HT1080 (cell line): ENCODE measurements at regions not wholly inside any gene's neighbourhood (a gene's known extent, or its start where the extent isn't known, plus 50 kb on each side); places are given as distances from the start of the nearest gene placed in this dataset.

Experiments
- DNase-seq: peaks from one replicate; pipeline ENCODE4 v3.0.0-alpha.2; 2015; ENCODE audit warnings: low read depth

DNA sequence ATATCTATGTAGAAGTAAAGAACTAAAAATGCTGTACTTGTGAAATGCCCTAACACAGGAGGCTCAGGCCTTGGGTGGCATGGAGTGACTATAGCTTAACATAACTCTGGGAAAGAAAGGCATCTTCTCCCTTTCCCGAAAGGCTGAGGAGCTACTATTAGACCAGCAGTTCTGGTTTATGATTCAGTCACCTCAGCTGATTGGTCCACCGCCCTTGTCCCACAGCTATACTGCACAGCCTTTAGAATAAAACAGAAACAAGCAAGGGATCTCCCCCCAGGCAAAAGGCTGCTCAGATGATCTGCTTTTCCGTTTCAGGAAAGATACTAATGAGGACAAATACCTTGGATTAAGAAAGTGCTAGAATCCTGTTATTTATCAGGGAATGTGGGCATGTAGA, 171.3 kb downstream of the SNCA start:
- no peak for DNase-seq

DNA sequence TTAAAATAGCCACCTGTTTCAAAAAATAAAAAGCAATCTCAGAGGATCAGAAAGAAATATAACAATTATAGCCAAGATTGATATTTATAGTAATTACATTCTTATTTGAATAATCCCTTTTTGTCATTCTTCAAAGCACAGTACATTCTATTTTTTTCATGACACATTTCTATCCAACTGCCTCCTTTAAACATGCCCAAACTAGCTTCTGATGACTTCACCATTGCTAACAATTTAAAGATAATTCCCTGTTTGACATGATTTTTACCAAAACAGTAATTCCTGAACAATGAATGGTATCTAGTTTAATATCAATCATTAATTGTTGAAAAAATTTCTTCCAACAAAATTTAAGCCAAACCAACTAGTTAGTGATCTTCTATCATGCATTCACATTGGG, 172.4 kb downstream of the SNCA start:
- no peak for DNase-seq

DNA sequence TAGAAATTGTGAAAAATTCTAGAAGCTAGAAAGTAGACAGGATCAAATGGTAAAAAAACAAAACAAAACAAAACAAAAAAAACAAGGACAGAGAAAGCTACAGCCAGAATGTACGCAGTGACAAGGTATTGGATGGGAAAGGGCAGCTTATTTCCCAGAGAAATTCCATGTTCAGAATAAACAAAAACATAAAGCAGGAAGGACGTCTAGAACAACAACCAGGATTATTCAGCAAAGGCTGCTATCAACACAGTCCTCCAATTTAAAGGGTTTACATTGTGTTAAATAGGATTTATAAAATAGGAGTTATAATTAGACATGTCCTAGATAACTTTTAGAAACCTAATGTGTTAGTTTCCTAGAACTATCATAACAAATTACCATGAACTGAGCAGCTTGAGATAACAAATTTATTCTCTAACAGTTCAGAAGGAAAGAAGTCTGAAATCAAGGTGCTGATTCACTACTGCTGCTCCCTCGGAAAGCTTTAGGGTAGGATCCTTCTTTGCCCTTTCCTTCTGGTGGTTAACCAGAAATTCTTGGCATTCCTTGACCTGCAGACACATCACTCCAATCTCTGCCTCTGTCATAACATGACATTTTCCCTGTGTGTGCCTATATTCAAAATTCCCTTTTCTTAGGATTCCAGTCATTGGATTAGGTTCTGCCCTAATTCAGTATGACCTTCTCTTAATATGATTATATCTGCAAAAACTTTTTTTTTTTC, 175.6 kb downstream of the SNCA start:
- peak; percentile 89 for DNase-seq

DNA sequence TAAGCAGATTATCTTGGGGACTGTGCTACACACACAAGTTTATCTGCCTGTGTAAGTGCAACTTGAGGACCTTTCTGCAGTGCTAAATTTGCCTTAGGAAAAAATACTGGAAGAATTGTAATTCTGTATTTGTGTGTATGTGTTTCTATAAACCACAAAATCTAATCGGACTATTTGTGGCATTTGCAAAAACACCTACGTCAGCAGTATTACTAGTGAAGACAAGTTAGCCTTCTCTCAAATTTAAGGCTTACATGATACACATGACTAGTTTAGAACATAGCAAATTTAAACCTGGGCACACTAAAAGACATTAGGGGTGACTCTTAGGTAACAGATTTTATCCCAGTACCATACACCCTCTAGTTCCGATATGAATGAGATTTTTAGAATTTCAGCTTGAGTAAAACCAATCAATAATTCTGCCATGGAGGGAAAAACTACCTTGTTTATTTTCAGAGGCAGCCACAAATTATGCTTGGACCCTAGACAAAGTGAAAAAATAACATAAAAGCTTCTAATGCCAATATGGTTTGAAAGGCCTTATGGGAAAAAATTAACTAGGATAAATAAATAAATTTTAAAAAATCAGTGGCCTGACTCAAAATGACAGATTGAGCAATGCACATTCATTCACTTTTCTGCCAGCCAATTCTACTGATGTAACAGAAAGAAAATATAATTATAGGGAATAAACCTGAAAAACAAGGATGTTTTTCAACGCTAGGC, 176.4 kb downstream of the SNCA start:
- DNase-seq, result no peak

DNA sequence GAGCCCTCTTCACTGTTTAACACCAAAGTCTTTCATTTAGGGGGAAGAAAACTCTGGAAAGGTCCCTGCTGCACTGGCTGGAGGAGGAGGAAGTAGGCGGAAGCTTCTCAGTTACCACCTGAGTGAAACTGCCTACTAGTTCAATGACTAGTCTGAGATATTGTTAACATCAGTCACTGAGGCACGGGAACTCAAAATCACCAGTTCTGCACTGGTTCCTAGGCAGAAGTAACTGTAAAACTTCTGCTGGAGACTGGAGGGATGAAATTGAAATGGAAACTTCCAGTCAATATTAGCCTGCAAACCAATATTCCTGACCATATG, 178.3 kb downstream of the SNCA start:
- no peak for DNase-seq

DNA sequence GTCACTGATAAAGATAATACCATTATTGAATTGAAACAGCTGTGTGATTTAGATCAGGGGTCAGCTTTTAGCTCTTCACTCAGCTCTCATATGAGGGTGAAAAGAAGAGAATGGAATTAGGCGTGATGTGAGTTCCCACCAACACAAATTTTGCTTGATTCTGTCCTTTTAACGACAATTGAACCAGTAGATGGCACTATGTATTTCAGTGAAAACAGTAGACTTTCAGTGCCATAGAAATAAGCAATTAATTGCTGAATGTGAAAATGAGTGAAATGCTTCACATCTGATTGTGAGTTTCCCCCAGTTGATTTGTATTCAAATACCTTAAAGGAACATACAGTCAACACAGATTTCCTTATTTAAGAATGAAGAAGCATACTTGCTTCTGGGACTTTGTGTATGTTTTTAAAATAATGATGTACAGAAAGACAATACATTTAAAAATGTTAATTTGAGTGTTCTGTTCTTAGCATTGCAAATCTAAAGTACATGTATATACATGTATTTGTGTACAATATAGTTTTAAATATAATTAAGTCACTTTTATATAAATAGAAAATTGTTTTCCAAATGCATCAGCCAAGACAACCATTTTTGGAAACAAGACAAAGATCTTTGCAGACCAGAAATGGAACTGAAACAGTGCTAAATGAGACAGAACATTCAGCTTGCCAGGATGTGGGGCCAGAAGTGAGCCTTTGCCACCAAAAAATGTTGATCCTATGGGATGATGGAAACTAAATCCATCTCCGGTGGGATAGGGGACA, 178.8 kb downstream of the SNCA start:
- DNase-seq, result peak; percentile 47

GRCh38 chr4:89653012-89653411, 183.9 kb downstream of the SNCA start:
- no peak for DNase-seq

DNA sequence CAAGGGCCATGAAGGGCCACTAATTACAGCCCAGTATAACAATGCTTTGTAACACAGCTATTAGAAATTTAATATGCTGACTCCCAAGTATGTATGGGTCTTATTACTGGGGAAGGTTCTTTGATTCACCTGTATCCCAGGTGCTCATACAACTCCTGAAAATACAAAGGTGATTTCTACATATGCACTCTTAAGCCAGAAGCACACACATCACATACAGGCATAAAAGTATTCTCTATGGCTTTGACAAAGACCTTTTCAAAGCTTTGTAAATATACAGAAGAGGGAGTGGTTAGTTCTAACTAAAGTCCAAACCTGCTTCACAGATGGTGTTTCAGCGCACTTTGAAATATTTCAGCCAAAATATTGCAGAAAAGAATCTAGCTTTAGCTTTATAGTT, 191.5 kb downstream of the SNCA start:
- no peak for DNase-seq

- no peak for DNase-seq
Observed at GRCh38 chr4:89641367-89641687, 195.6 kb downstream of the SNCA start.

DNA sequence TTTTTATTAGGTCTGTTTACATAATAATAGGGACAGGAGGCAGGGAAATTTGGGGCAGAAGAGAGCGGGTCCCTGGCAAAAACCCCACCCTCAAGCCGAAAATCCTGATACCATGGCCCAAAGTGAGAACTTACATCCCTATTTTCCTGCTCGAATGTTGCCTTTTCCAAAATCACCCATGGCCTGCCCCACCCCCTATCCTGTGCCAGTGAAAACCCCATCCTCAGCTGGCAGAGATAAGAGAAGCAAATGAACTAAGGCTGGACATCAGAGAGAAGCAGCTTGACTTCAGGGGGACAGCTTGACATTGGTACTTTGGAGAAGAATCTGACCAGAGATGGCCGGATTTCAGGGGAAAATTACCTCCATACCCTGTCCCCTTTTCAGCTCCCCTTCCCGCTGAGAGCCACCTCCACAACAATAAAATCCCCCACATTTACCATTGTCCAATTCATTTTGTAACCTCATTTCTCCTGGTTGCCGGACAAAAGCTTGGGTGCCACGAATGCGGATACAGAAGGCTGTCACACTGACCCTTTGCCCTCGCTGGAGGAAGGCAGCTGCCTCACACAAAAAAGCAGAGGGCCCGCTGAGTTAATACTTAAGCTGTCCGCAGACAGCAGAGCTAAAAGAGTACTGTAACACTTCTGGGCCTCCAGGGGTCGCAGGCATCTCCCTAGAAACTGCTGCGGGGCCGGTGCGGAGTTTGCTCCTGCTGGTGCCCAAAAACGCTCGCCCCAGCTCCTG, 196.2 kb downstream of the SNCA start:
- no peak for DNase-seq

DNA sequence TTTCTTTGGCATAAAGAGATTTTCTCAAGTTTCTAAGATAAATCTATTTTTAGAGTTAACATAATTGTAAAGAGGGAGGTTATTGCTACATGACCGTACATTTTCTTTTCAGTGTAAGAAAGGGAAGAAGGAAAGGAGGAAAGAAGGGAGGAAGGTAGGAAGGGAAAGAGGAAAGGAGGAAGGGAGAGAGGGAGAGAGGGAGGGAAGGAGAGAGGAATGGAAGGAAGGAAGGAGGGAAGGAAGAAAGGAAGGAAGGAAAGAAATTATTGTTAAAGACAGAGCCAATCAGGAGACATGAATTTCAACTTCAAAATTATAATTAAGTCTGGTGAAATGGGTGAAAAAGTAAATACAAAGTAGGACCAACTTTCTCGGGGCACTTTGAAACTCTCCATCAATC, 197.6 kb downstream of the SNCA start:
- DNase-seq, result no peak

- no peak for DNase-seq
Observed at GRCh38 chr4:89625599-89626293, 211.2 kb downstream of the SNCA start.

GRCh38 chr4:89619206-89619962, 217.6 kb downstream of the SNCA start:
- no peak for DNase-seq

DNA sequence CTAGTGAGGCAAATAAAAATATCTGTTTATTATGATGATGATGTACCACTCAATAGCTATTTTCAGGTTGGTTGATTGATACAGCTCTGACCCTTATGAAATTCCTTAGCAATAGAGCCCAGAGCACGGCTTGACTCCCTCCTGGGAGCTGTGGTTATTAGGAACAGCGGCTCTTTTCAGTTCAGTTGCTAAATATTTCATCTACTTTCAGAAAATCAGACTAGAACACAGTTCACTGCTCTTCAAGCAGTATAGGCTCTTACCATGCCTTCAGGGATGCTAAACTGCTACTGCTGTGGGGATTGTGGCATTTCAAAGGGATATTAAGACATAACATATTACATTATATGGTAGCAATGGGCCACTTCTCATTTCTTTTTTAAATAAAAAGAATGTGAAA, 218.8 kb downstream of the SNCA start:
- no peak for DNase-seq

GRCh38 chr4:89617317-89617716, 219.6 kb downstream of the SNCA start:
- DNase-seq, result no peak

DNA sequence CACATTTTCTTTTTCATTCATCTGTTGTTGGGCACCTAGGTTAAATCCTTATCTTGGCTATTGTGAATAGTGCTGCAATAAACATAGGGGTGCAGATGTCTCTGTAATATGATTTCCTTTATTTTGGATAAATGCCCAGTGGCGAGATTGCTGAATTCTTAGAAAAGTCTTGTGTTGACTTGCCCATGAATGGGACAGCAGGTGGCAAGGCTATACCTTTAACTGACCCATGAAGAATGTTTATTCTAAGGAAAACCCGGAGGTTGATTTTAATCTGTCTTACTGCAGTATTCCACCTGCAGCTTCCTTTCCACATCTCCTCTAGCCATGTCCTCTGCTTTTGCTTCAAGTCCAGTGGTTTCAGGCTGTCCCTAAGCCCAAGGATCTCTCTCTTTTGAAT, 220.6 kb downstream of the SNCA start:
- no peak for DNase-seq

DNA sequence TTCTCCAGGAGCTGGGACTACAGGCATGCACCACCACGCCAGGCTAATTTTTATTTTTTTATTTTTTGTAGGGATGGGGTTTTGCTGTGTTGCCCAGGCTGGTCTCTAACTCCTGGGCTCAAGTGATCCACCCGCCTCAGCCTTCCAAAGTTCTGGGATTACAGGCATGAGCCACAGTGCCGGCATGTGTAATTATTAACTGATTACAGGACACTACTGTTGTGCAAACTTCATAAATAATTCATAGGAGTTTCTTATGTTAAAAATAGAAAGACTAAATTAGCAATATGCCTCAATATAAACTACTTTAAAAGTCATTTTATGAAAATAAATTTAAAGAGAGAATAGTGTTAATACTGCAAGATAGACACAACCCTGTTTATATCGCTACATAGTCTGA, 221.9 kb downstream of the SNCA start:
- no peak for DNase-seq

- no peak for DNase-seq
Observed at GRCh38 chr4:89614155-89614554, 222.8 kb downstream of the SNCA start.

DNA sequence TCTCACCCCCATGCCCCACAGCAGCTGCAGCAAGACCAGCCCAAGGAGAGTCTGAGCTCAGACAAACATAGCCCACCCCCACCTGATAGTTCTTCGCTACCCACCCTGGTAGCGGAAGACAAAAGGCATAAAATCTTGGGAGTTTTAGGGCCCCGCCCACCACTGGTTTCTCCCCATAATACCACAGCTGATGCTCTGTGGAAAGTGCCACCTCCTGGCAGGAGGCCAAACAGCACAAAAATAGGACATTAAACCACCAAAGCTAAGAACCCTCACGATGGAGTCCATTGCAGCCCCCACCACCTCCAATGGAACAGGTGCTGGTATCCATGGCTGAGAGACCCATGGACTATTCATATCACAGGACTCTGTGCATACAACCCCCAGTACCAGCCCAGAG, 226.7 kb downstream of the SNCA start:
- DNase-seq, result no peak

DNA sequence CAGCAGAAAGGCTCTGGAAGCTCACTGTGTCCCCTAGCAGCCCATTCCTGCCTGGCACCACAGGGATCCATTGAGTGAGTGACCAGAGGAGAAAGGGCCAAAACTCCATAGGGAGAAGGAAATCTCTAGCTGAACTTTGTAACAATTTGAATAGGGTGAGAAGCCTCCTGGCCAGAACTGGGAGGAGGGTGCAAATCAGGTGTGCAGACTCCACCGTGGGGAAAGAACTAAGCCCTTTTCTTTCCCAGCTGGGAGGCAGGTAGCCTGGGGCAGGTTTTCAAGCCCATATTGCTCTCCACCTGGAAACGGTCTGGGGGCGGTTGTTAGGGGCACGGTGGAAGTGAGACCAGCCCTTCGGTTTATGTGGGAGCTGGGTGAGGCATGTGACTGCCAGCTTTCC, 227.2 kb downstream of the SNCA start:
- DNase-seq, result no peak

- DNase-seq, result no peak
Observed at GRCh38 chr4:89604951-89605350, 232.0 kb downstream of the SNCA start.
